Psoas muscle (tissue), 7 donors: ENCODE measurements at regions not wholly inside any gene's neighbourhood (a gene's known extent, or its start where the extent isn't known, plus 50 kb on each side); places are given as distances from the start of the nearest gene placed in this dataset.
A peak's percentile ranks its signal among the peaks of the same experiment; 100 is the strongest.

Experiments
- ATAC-seq, 4 donors: fragments of 200-7000 bp; cut with Tn5 transposase; one replicate each; pipeline ENCODE4 v1.9.1; 2020; ENCODE audit warnings: moderate library complexity in 3 of 4, mild to moderate bottlenecking in 2 of 4
- DNase-seq, 2 donors: peaks; one replicate each; pipeline ENCODE4 v3.0.0-alpha.2; 2020
- H3K27ac ChIP-seq: fragments of 200-600 bp; one replicate; pipeline ENCODE4 v1.8.0; 2022
- H3K27me3 ChIP-seq, 3 donors: fragments of 200-600 bp in 1 of 3; one replicate each; pipeline versions ENCODE4 v1.6.1 to v1.8.0; 2013 to 2022; ENCODE audit warnings: low read length in 2 of 3, mild to moderate bottlenecking in 2 of 3, moderate library complexity in 1 of 3; ENCODE audit not compliant: insufficient read depth in 3 of 3
- H3K36me3 ChIP-seq, 2 donors: fragments of 200-600 bp in 1 of 2; one replicate each; pipeline versions ENCODE4 v1.6.1 to v1.8.0; 2013 to 2022; ENCODE audit warnings: low read depth in 1 of 2, mild to moderate bottlenecking in 1 of 2, moderate library complexity in 1 of 2; ENCODE audit not compliant: insufficient read depth in 1 of 2
- H3K4me1 ChIP-seq: fragments of 200-600 bp; one replicate; pipeline ENCODE4 v1.8.0; 2022
- H3K4me3 ChIP-seq: fragments of 200-600 bp; one replicate; pipeline ENCODE4 v1.8.0; 2022; ENCODE audit warnings: mild to moderate bottlenecking
- H3K9me3 ChIP-seq: fragments of 200-600 bp; one replicate; pipeline ENCODE4 v1.8.0; 2022
- CTCF ChIP-seq: fragments of 200-600 bp; IDR thresholded peaks from one replicate; pipeline ENCODE4 v1.8.0; 2022; ENCODE audit warnings: antibody characterized with exemption
- WGBS, 3 donors: extraction: QIAGEN DNeasy Blood & Tissue Kit; methylation state at CpG; one replicate each; pipeline versions ENCODE4 v1.1.6 to v1.1.7; 2013; 5-methylcytosine and 5-hydroxymethylcytosine counted together
- intact Hi-C, 2 donors: fragments of 100-400 bp; cut with DNase I; formaldehyde crosslinking; loops; one replicate each; pipeline versions ENCODE4 v1.11.0 to v1.14.2; 2022
- donor health status: healthy with polysubstance abuse.
- donor health status: DM: no; HTN: no; CAD: no; lungs with moderate emphysema.
- donor health status: Bipolar disorder and iron deficiency.
- donor health status: healthy.
- donor health status: DM: yes; HTN: yes; CAD: no.
- donor health status: DM: no; HTN: no; CAD: no.
- donor health status: DM: yes; HTN: yes; CAD: no.

GRCh38 chr13:44013758-44014291, 134.1 kb downstream of the LACC1 start:
- Histone ChIP-seq H3K4me3 (peak overlapping the region; percentile 33), H3K27me3 (no peaks in the 10 kb centered on the region), H3K27ac (peak overlapping the region; percentile 42), H3K4me1 (peaks cover 19% of the 10 kb centered on the region), H3K36me3 (no peaks in the 10 kb centered on the region), H3K9me3 (no peaks in the 10 kb centered on the region)
- 7 to 9% (median 8%) methylated on average over 4 of the region's 4 CpGs for WGBS, 3 donors
- DNase-seq (no peak), ATAC-seq (peak; percentile 79 to 95 (median 86))
- no peak for TF ChIP-seq CTCF
- intact Hi-C loops = no loop called here

GRCh38 chr13:44014501-44014900, 134.8 kb downstream of the LACC1 start:
- no peaks in the 10 kb centered on the region for H3K27me3 ChIP-seq
- H3K4me3 ChIP-seq = no peak overlapping the region
- no peaks in the 10 kb centered on the region for H3K36me3 ChIP-seq
- DNase-seq (no peak), ATAC-seq (peak in 1 of 4 donors; percentile 18)
- no peaks in the 10 kb centered on the region for H3K9me3 ChIP-seq
- intact Hi-C loops = no loop called here
- H3K27ac ChIP-seq = no peak overlapping the region
- no peak for TF ChIP-seq CTCF
- peaks cover 19% of the 10 kb centered on the region for H3K4me1 ChIP-seq
- 67 to 80% (median 79%) methylated on average over 8 of the region's 8 CpGs for WGBS, 3 donors

- H3K4me1 ChIP-seq = peaks cover 19% of the 10 kb centered on the region
- no peak overlapping the region for H3K27ac ChIP-seq
- intact Hi-C loops = no loop called here
- WGBS, 3 donors = 92 to 99% (median 99%) methylated on average over 5 of the region's 5 CpGs
- no peaks in the 10 kb centered on the region for H3K27me3 ChIP-seq
- ATAC-seq (no peak), DNase-seq (no peak)
- no peak for TF ChIP-seq CTCF
- no peak overlapping the region for H3K4me3 ChIP-seq
- H3K36me3 ChIP-seq = no peaks in the 10 kb centered on the region
- H3K9me3 ChIP-seq = no peaks in the 10 kb centered on the region
Measured at GRCh38 chr13:44015118-44015517, 135.4 kb downstream of the LACC1 start.

GRCh38 chr13:44015811-44016210, 136.1 kb downstream of the LACC1 start:
- H3K27me3 ChIP-seq = no peaks in the 10 kb centered on the region
- H3K4me1 ChIP-seq = peaks cover 19% of the 10 kb centered on the region
- no peak overlapping the region for H3K4me3 ChIP-seq
- 93 to 97% (median 94%) methylated on average over 6 of the region's 6 CpGs for WGBS, 3 donors
- no peak for TF ChIP-seq CTCF
- DNase-seq (no peak), ATAC-seq (no peak)
- no peak overlapping the region for H3K27ac ChIP-seq
- intact Hi-C loops = no loop called here
- H3K9me3 ChIP-seq = no peaks in the 10 kb centered on the region
- H3K36me3 ChIP-seq = no peaks in the 10 kb centered on the region

GRCh38 chr13:44017756-44018309, 138.1 kb downstream of the LACC1 start:
- Histone ChIP-seq H3K36me3 (no peaks in the 10 kb centered on the region), H3K4me3 (no peak overlapping the region), H3K27ac (no peak overlapping the region), H3K27me3 (no peaks in the 10 kb centered on the region), H3K4me1 (peaks cover 19% of the 10 kb centered on the region), H3K9me3 (no peaks in the 10 kb centered on the region)
- DNase-seq (no peak), ATAC-seq (no peak)
- 43 to 65% (median 63%) methylated on average over 5 of the region's 5 CpGs for WGBS, 3 donors
- intact Hi-C loops = no loop called here
- no peak for TF ChIP-seq CTCF
